ENCODE measurements at regions not wholly inside any gene's neighbourhood (a gene's known extent, or its start where the extent isn't known, plus 50 kb on each side); places are given as distances from the start of the nearest gene placed in this dataset.

DNA sequence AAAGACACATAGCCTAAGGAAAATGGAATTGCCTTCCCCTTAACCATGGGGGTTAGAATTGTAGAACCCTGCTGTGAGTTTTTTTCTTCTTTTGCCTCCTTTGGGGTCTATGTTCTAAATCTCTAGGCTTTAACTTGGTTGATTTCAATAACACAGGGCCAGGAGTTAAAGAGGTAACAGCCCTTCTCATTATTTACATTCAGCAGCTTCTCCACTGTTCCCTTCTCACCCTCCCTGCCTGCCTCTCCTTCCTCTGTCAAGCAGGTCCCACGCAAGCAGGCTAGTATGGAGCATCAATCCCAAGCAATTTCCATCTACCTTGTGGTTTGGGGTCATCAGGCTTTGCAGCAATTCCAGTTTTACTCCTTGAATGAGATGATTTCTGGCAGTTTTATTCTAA, 236.1 kb upstream of the G2E3 start:
- TF ChIP-seq, protein P1, sequence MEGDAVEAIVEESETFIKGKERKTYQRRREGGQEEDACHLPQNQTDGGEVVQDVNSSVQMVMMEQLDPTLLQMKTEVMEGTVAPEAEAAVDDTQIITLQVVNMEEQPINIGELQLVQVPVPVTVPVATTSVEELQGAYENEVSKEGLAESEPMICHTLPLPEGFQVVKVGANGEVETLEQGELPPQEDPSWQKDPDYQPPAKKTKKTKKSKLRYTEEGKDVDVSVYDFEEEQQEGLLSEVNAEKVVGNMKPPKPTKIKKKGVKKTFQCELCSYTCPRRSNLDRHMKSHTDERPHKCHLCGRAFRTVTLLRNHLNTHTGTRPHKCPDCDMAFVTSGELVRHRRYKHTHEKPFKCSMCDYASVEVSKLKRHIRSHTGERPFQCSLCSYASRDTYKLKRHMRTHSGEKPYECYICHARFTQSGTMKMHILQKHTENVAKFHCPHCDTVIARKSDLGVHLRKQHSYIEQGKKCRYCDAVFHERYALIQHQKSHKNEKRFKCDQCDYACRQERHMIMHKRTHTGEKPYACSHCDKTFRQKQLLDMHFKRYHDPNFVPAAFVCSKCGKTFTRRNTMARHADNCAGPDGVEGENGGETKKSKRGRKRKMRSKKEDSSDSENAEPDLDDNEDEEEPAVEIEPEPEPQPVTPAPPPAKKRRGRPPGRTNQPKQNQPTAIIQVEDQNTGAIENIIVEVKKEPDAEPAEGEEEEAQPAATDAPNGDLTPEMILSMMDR (IDR thresholded peaks at IDR 0.05), result no peak
- TF ChIP-seq POLR2A (IDR thresholded peaks at IDR 0.05), result no peak
